AG08395 (cell line): ENCODE measurements at regions not wholly inside any gene's neighbourhood (a gene's known extent, or its start where the extent isn't known, plus 50 kb on each side); places are given as distances from the start of the nearest gene placed in this dataset.
"Not testable (repeated sequence)": the region's sequence is repeated elsewhere in the genome, so short reads cannot be mapped to it uniquely, and the experiment has no call there.

Experiments used
- DNase-seq: peaks from one replicate; pipeline ENCODE4 v3.0.0; 2012; ENCODE audit warnings: mixed read lengths, low spot score

DNA sequence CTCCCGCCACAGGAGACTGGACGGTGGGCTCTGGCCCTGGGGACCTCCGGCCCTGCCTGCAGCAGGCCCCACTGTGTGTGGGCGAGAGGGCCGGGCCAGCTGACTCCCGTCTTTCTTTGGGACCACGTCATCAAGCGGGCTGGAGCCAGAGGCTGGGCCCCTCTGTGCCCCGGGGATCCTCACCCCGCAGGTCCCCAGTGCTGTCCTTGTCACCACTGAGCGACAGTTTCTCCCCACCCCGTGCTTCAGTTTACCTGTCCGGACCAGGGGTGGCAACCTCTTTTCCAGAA is 181.9 kb upstream of the ZNF469 start:
- DNase-seq, result no peak

DNA sequence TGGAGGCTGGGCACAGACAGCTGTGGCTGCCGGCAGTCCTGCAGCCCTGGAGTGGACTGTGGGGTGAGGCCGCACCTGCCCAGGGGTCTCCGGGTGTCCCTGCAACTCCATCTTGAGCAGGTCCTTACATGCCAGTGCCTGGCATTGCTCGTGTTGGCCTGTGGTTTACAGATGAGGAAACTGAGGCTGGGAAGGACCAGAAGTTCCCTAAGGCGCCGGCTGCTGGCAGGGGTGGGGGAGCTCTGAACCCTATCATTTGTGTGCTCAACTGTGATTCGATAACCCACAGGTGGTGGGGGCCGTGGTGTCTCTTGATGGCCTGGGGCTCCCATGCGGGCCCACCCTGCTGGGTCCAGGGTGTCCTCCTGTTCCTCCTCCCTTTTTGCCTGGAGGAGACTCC is 181.1 kb upstream of the ZNF469 start:
- DNase-seq, result not testable (repeated sequence)

DNA sequence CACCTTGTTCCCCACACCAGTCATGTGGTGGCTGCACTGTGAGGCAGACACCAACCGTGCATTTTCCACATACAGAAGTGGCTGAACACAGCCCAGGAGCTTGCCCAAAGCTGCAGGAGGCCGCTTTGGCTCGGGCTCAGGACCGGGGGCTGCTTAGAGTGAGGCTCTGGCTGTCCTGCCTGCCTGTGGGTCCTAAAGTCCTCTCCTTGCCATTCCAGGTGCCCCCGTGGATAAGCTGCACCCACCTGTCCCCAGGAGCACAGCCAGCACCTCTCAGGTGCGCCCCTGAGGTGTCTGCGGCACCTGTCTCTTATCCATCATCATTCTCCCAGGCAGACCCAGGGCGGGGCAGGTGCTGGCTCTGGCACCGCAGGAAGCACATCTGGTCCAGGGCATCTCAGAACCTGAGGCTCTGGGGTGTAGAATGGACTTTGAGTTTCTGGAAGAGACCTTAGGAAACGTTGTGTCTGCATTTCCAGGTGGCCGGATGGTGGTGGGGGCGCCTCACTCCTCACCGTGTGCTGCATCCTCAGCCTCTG is 180.5 kb upstream of the ZNF469 start:
- no peak for DNase-seq

DNA sequence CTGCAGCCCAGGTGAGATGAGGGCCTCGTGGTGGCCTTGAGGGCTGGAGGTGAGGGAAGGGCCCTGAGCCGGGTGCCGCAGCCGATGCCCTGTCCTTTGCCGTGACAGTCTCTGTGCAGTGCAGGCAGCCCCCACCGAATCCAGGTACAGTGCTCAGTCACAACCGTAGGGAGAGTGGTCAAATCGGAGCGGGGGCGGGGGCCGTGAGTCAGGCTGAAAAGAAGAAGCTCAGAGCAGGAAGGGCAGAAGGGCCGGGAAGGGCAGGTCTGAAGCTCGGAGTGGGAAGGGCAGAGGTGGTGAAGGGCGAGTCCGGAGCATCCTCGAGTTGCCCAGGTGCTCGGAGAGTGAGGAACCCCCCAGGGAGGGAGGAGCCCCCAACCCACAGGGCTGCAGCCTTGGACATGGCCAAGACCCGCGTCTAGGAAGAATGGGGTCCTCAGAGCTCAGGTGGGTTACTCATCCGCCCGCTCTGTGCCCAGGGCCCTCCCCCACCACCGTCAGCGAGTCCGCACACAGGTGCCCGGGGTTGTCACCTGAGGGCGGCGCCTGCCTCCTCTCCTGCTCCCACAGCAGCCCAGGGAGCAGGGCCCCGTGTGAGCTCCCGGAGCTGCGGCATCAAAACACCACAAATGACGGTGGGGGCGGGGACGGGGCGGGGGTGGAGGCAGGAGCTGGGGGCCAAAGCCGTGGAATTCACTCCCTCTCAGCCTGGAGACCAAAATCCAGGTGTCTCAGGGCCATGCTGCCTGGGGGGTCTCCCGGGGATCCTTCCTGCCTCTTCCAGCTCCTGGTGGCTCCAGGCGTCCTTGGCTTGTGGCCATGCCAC is 179.7 kb upstream of the ZNF469 start:
- DNase-seq, result not testable (repeated sequence)

DNA sequence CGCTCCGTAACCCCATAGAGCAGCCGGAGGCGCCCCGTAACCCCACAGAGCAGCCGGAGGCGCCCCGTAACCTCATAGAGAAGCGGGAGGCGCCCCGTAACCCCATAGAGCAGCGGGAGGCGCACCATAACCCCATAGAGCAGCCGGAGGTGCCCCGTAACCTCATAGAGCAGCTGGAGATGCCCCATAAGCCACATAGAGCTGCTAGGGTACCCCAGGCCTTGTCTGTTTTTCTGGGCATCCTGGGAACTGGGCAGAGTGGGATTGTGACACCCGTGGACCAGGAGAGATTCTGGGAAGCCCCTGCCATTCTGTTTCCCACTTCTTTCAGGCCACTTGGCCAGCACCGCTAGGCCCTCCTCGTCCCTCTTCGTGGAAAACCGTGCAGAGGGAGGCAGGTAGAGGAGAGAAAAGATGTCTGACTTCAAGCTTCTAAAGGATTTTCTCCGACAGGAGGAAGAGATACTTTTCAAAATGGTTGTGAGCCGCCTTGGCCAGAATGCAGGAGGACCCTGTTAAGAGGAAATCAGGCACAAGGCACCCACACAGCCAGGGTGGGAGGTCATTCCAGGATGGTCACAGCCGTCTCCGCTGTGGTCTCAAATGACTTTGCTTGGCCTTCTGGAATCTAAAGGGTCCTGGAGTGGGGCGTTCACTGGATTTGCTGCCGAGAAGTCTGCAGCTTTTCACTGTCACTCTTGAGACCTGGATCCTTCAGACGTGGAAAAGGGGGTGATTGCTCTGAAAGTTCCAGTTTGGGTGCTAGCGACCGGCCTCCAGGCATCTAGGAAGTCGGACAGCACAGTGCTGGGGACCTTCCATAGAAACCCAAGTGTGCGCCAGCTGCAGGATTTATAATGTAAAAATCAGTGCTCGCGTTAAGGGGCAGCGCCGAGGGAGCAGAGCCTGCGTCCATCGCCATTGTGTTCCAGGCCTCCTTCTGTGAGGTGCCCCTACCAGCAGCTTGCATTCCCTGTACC is 178.3 kb upstream of the ZNF469 start:
- not testable (repeated sequence) for DNase-seq

DNA sequence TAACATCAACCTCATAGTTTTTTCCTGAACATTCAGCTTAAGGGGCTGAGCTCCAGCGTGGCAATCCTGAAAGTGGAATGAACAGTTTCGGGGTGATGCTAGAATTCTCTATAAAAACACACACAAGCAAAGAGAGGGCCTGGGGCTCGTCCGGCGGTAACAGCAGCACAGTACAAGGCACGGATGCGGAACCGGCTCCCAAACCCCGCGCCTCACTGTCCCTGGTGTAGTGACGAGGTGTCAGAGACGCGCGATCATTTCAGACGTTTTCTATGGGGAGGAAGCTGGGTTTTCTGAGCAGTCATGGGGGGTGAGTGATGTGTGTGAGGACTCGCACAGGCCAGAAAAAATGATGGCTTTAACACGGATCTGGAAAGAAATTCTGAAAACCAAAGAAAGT is 177.3 kb upstream of the ZNF469 start:
- not testable (repeated sequence) for DNase-seq

GRCh38 chr16:88206006-88206405 is 176.8 kb upstream of the ZNF469 start:
- DNase-seq, result not testable (repeated sequence)

GRCh38 chr16:88206516-88206915 is 176.2 kb upstream of the ZNF469 start:
- not testable (repeated sequence) for DNase-seq

- no peak for DNase-seq
Observed at GRCh38 chr16:88208112-88208511, 174.6 kb upstream of the ZNF469 start.

DNA sequence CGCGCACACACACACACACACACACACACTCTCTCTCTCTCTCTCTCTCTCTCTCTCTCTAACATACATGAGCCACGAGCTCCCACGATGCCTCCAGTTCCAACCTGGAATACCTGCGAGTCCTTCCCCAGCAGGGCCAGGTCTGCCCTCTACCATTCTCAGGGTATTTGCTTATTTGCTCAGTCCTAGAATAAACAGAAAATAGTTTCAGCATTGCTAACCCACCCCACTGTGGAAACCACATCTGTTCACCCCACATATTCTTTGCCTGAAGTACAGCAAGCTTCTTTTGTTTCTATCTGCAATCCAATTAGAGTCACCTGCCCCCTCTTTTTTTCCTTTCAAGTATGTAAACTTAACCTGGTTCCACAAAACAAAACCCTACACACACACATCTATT is 174.0 kb upstream of the ZNF469 start:
- DNase-seq, result not testable (repeated sequence)

DNA sequence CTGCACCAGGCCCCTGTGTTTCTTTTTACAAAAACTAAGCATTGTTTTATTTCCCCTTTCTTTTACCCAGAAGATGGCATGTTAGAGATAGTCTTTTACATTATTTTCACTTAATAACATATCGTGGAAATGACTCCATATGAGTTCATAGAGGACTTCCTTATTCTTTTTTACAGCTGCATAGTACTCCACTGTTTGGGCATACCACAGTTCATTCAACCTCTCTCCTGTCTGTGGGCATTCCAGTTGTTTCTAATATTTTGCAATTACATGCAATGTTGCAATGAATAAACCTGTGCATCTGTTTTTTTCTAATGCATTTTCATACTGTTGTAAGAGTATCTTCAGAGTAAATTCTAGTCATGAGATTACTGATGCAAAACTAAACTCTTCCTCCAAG is 173.2 kb upstream of the ZNF469 start:
- DNase-seq, result not testable (repeated sequence)

- not testable (repeated sequence) for DNase-seq
Observed at GRCh38 chr16:88213937-88214336, 168.8 kb upstream of the ZNF469 start.

GRCh38 chr16:88221001-88221761 is 161.6 kb upstream of the ZNF469 start:
- DNase-seq, result not testable (repeated sequence)

GRCh38 chr16:88223696-88224095 is 159.1 kb upstream of the ZNF469 start:
- DNase-seq, result not testable (repeated sequence)

DNA sequence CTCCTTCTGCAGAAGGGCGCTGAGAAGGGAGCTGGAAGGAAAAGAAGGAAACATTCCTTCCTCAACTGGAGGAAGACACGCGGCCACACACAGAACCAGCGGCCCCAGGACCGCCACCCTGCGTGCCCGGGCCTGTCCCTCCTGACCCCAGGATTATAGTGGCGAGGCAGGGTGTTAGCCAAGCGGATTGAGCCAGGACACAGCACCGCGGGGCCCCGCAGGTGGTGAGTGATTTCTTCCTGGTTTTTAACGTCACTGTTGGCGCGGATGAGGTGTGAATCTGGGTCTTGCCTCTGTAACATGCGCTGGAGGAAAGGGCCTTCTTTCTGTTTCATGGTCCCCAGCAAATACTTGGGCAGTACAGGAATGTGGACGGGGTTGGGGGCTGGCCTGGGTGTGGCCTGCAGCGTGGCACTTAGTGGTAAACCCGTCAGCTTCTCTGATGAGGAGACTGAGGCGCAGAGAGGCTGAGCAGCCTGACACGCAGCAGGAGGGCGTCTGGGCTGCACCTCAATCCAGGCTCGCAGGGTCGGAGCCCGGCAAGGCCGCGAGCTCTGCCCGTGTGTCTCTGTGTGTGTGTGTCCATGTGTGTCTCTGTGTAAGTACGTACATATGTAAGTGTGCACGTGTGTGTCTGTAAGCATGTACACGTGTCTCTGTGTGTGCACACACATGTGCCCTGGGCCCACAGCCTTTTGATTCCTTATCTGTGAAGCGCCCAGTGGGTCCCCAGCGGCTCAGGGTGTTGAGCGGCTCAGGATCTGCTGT is 158.4 kb upstream of the ZNF469 start:
- DNase-seq, result not testable (repeated sequence)

DNA sequence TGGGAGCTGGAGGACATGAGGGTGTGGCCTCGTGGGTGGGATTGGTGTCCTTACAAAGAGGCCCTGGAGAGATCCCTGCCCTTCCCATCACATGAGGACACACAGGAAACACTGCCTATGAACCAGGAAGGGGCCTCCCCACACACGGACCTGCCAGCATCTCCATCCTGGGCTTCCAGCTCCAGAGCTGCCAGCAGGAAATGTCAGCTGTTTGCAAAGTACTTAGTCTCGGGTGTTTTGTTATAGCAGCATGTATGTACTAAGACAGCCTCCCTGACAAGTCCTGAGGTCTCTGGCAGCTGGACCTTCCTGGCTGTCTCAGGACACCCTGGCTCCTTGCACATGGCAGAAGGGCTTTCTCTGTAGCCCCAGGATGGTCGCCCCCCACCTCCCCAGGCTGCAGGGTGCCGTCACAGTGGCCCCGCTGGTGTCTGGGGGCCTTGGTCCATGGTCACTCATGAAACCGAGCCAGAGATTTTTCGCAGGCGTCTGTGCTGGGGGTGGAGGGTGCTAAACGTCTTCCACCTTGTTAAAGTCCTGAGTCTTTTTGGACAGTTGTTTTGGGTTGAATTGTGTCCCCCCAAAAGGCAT is 157.0 kb upstream of the ZNF469 start:
- not testable (repeated sequence) for DNase-seq

GRCh38 chr16:88226302-88226701 is 156.5 kb upstream of the ZNF469 start:
- DNase-seq, result not testable (repeated sequence)

GRCh38 chr16:88227026-88227721 is 155.6 kb upstream of the ZNF469 start:
- not testable (repeated sequence) for DNase-seq

GRCh38 chr16:88227722-88228482 is 154.9 kb upstream of the ZNF469 start:
- DNase-seq, result not testable (repeated sequence)
